ENCODE measurements at regions not wholly inside any gene's neighbourhood (a gene's known extent, or its start where the extent isn't known, plus 50 kb on each side); places are given as distances from the start of the nearest gene placed in this dataset.
"Not testable (repeated sequence)": the region's sequence is repeated elsewhere in the genome, so short reads cannot be mapped to it uniquely, and the experiment has no call there.

GRCh38 chr6:68189217-68189815, 445.8 kb upstream of the ADGRB3 start:
- Histone ChIP-seq H3K27ac (no peak overlapping the region), H3K9ac (no peak overlapping the region), H3K36me3 (ENCODE audit: control insufficient read depth, insufficient read depth, low read length) (no peaks in the 10 kb centered on the region), H3K9me3 (ENCODE audit: control insufficient read depth, low read length) (no peaks in the 10 kb centered on the region), H3K4me1 (no peaks in the 10 kb centered on the region), H3K79me2 (no peaks in the 10 kb centered on the region), H3K4me3 (ENCODE audit: low read depth, low read length) (no peak overlapping the region), H3K4me2 (ENCODE audit: low read length) (no peak overlapping the region), H2AFZ (no peak overlapping the region), H3K27me3 (ENCODE audit: control insufficient read depth, insufficient read depth, low read length) (no peaks in the 10 kb centered on the region)
- no peak for TF ChIP-seq CTCF (IDR thresholded peaks at IDR 0.05)

DNA sequence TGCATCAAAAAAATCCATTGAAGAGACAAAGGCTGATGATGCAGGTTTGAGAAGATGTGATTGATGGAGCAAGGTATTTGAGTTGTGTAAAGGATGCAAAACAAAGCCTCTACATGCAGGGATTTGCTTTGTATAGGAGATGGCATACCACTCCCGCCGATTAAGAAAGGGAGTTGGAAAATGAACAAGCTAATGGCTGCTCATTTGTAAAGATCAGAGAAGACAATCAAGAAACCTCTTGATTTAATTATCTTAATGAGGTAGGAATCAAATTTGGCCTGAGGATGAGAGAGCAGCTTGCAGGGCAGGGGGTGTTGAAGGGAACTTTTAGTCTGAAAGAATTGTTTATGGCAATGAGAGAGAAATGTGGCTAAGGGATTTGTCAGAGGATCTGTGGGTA, 448.2 kb upstream of the ADGRB3 start:
- no peaks in the 10 kb centered on the region for H3K36me3 ChIP-seq (ENCODE audit: control insufficient read depth, insufficient read depth, low read length)
- no peak overlapping the region for H3K4me3 ChIP-seq (ENCODE audit: low read depth, low read length)
- no peaks in the 10 kb centered on the region for H3K4me1 ChIP-seq
- H3K9ac ChIP-seq: no peak overlapping the region
- no peak for TF ChIP-seq CTCF (IDR thresholded peaks at IDR 0.05)
- no peaks in the 10 kb centered on the region for H3K79me2 ChIP-seq
- H3K4me2 ChIP-seq (ENCODE audit: low read length): no peak overlapping the region
- no peak overlapping the region for H3K27ac ChIP-seq
- no peak overlapping the region for H2AFZ ChIP-seq
- no peaks in the 10 kb centered on the region for H3K27me3 ChIP-seq (ENCODE audit: control insufficient read depth, insufficient read depth, low read length)
- H3K9me3 ChIP-seq (ENCODE audit: control insufficient read depth, low read length): no peaks in the 10 kb centered on the region

GRCh38 chr6:68182386-68182785, 452.7 kb upstream of the ADGRB3 start:
- H3K27me3 ChIP-seq (ENCODE audit: control insufficient read depth, insufficient read depth, low read length): no peaks in the 10 kb centered on the region
- H3K79me2 ChIP-seq: no peaks in the 10 kb centered on the region
- no peak overlapping the region for H2AFZ ChIP-seq
- no peak overlapping the region for H3K9ac ChIP-seq
- H3K36me3 ChIP-seq (ENCODE audit: control insufficient read depth, insufficient read depth, low read length): no peaks in the 10 kb centered on the region
- no peaks in the 10 kb centered on the region for H3K9me3 ChIP-seq (ENCODE audit: control insufficient read depth, low read length)
- H3K4me3 ChIP-seq (ENCODE audit: low read depth, low read length): no peak overlapping the region
- TF ChIP-seq CTCF (IDR thresholded peaks at IDR 0.05): no peak
- H3K4me2 ChIP-seq (ENCODE audit: low read length): no peak overlapping the region
- no peak overlapping the region for H3K27ac ChIP-seq
- no peaks in the 10 kb centered on the region for H3K4me1 ChIP-seq

DNA sequence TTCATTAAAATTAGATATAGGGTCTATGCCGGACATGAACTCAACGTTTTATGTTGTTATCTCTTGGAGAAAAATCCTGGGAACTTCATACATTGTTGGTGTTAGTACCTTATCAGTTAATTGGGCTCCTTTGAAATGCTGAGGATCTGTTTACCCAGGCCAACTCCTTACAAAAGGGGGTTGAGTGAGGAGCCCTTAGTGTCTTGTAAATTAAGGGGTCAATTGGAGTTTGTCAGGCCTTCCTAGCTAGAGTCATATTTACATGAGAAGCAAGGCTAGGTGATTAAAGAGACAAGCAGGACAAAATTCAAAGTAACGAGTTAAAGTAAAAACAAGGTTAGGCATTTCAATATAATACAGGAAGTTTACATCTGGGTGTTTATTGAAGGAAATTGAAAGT, 454.1 kb upstream of the ADGRB3 start:
- H3K9ac ChIP-seq; H2AFZ ChIP-seq; H3K9me3 ChIP-seq (ENCODE audit: control insufficient read depth, low read length); H3K4me2 ChIP-seq (ENCODE audit: low read length); H3K79me2 ChIP-seq; H3K27ac ChIP-seq; H3K27me3 ChIP-seq (ENCODE audit: control insufficient read depth, insufficient read depth, low read length); H3K36me3 ChIP-seq (ENCODE audit: control insufficient read depth, insufficient read depth, low read length); H3K4me1 ChIP-seq; H3K4me3 ChIP-seq (ENCODE audit: low read depth, low read length): not testable (repeated sequence)

GRCh38 chr6:68173616-68174015, 461.5 kb upstream of the ADGRB3 start:
- H3K36me3 ChIP-seq (ENCODE audit: control insufficient read depth, insufficient read depth, low read length): no peaks in the 10 kb centered on the region
- TF ChIP-seq CTCF (IDR thresholded peaks at IDR 0.05): no peak
- H3K27ac ChIP-seq: no peak overlapping the region
- H3K27me3 ChIP-seq (ENCODE audit: control insufficient read depth, insufficient read depth, low read length): no peaks in the 10 kb centered on the region
- no peak overlapping the region for H3K4me2 ChIP-seq (ENCODE audit: low read length)
- no peak overlapping the region for H3K9ac ChIP-seq
- no peaks in the 10 kb centered on the region for H3K4me1 ChIP-seq
- no peaks in the 10 kb centered on the region for H3K79me2 ChIP-seq
- H3K9me3 ChIP-seq (ENCODE audit: control insufficient read depth, low read length): no peaks in the 10 kb centered on the region
- no peak overlapping the region for H3K4me3 ChIP-seq (ENCODE audit: low read depth, low read length)
- H2AFZ ChIP-seq: no peak overlapping the region
